ENCODE measurements at regions not wholly inside any gene's neighbourhood (a gene's known extent, or its start where the extent isn't known, plus 50 kb on each side); places are given as distances from the start of the nearest gene placed in this dataset.

DNA sequence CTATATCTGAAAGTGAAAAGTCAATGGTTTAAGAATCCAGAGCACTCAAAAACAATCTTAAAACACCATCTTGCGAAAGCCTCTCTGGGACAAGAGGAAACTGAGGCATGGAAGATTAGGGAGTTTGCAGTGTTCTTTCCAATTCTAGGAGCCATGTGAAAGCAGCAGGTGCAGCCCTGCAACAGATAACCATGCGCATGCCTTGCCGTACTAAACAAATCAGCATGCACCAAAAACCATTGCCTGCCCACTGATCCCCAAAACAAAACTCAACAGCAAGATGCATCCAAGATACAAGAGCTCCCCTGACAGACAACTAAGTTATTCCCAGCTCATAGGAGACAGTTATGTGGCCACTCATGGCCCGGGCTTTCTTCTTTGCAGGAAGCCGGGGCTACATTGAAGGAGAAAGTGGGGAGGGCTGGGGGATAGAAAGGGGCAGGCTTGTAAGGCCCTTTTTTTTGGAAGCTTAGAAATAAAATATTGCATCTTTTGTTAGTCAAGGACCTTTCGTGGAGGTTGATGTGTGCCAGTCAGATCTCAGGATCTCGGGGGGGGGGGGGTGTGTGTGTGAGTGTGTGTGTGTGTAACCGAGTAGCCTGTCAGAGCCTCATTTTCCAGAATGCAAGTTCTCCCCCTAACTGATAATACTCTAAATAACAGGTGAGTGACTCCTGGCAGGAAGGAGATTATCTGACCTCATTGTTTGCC lies 178.4 kb downstream of the MBOAT1 start:
- H3F3A ChIP-seq (ENCODE audit: control insufficient read depth, insufficient read depth), result no peaks in the 10 kb centered on the region
- no peak overlapping the region for H3K27ac ChIP-seq (ENCODE audit: low read depth, low read length)

DNA sequence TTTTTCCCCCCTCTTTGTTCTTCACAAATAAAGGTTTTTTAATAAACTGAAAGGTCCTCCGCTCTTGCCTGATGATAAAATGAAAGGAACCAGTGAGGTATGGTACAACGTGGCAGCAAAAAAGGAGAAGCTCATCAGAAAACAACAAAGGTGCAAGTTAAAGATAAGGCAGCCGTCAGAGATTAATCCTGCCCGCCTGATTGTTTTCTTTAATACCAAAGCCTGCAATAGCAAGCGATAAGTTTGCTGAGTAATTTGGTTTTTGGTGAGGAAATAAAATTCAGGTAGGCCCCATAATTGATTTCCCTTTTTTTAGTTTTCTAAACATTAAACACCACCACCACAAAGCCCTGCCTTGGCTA lies 177.9 kb downstream of the MBOAT1 start:
- Histone ChIP-seq H3K4me3 (ENCODE audit: low read length) (no peak overlapping the region), H3K79me2 (ENCODE audit: control insufficient read depth, low read length) (no peaks in the 10 kb centered on the region), H3K9me2 (replicated peaks; ENCODE audit: control insufficient read depth, low read length) (no peaks in the 10 kb centered on the region), H3K4me1 (ENCODE audit: control insufficient read depth, low read length) (no peaks in the 10 kb centered on the region), H3K9me3 (ENCODE audit: control insufficient read depth, insufficient read depth, low read length) (no peaks in the 10 kb centered on the region), H4K20me1 (ENCODE audit: control insufficient read depth, insufficient read depth, low read depth, low read length) (no peaks in the 10 kb centered on the region), H3K36me3 (ENCODE audit: control insufficient read depth, low read length) (no peaks in the 10 kb centered on the region), H3K27ac (ENCODE audit: low read depth, low read length) (no peak overlapping the region), H3F3A (ENCODE audit: control insufficient read depth, insufficient read depth) (no peaks in the 10 kb centered on the region), H3K27me3 (ENCODE audit: control insufficient read depth, low read length) (no peaks in the 10 kb centered on the region), H3K4me2 (ENCODE audit: low read length) (no peak overlapping the region)
- TF ChIP-seq, protein P1, sequence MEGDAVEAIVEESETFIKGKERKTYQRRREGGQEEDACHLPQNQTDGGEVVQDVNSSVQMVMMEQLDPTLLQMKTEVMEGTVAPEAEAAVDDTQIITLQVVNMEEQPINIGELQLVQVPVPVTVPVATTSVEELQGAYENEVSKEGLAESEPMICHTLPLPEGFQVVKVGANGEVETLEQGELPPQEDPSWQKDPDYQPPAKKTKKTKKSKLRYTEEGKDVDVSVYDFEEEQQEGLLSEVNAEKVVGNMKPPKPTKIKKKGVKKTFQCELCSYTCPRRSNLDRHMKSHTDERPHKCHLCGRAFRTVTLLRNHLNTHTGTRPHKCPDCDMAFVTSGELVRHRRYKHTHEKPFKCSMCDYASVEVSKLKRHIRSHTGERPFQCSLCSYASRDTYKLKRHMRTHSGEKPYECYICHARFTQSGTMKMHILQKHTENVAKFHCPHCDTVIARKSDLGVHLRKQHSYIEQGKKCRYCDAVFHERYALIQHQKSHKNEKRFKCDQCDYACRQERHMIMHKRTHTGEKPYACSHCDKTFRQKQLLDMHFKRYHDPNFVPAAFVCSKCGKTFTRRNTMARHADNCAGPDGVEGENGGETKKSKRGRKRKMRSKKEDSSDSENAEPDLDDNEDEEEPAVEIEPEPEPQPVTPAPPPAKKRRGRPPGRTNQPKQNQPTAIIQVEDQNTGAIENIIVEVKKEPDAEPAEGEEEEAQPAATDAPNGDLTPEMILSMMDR (IDR thresholded peaks at IDR 0.05; ENCODE audit: low read depth, low read length, poor library complexity, severe bottlenecking), result no peak
- TF ChIP-seq EZH2phosphoT487 (IDR thresholded peaks at IDR 0.05; ENCODE audit: borderline replicate concordance, low read length), result no peak

More for the DNA sequence above, 178.4 kb downstream of the MBOAT1 start:
- Histone ChIP-seq H3K4me3 (ENCODE audit: low read length) (no peak overlapping the region), H3K4me2 (ENCODE audit: low read length) (no peak overlapping the region), H3K36me3 (ENCODE audit: control insufficient read depth, low read length) (no peaks in the 10 kb centered on the region), H4K20me1 (ENCODE audit: control insufficient read depth, insufficient read depth, low read depth, low read length) (no peaks in the 10 kb centered on the region), H3K79me2 (ENCODE audit: control insufficient read depth, low read length) (no peaks in the 10 kb centered on the region), H3K27me3 (ENCODE audit: control insufficient read depth, low read length) (no peaks in the 10 kb centered on the region), H3K9me2 (replicated peaks; ENCODE audit: control insufficient read depth, low read length) (no peaks in the 10 kb centered on the region), H3K9me3 (ENCODE audit: control insufficient read depth, insufficient read depth, low read length) (no peaks in the 10 kb centered on the region), H3K4me1 (ENCODE audit: control insufficient read depth, low read length) (no peaks in the 10 kb centered on the region)
- TF ChIP-seq EZH2phosphoT487 (IDR thresholded peaks at IDR 0.05; ENCODE audit: borderline replicate concordance, low read length), result no peak
- TF ChIP-seq, protein P1 (IDR thresholded peaks at IDR 0.05; ENCODE audit: low read depth, low read length, poor library complexity, severe bottlenecking), result no peak

DNA sequence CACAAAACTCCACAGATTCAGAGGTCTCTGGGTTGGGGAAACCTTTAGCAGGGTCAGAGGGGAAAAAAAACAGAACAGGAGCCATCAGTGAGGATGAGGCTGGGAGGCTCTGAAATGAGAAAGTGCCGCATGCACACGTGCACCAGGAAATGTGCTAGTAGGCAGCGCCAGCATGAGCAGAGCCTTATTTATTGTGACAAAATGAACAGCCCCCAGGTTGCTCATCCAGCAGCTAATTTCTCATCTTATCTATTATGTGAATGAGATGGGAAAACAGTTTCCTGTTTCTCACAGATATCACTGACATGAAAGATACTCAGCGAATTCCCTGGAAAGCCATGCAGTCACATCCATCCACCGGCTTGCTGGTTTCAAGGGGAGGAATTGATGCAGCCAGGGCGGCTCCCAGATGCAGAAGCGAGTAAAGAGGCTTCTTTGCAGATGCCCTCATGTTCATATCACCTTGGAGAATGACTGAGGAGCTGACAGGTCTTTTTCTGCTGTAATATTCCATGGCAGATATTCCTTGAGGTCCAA lies 176.1 kb downstream of the MBOAT1 start:
- Histone ChIP-seq H3K79me2 (ENCODE audit: control insufficient read depth, low read length) (no peaks in the 10 kb centered on the region), H3F3A (ENCODE audit: control insufficient read depth, insufficient read depth) (no peaks in the 10 kb centered on the region), H3K36me3 (ENCODE audit: control insufficient read depth, low read length) (no peaks in the 10 kb centered on the region), H3K4me3 (ENCODE audit: low read length) (no peak overlapping the region), H3K9me2 (replicated peaks; ENCODE audit: control insufficient read depth, low read length) (no peaks in the 10 kb centered on the region), H3K27ac (ENCODE audit: low read depth, low read length) (no peak overlapping the region), H3K27me3 (ENCODE audit: control insufficient read depth, low read length) (no peaks in the 10 kb centered on the region), H3K4me2 (ENCODE audit: low read length) (no peak overlapping the region), H3K4me1 (ENCODE audit: control insufficient read depth, low read length) (no peaks in the 10 kb centered on the region), H4K20me1 (ENCODE audit: control insufficient read depth, insufficient read depth, low read depth, low read length) (no peaks in the 10 kb centered on the region), H3K9me3 (ENCODE audit: control insufficient read depth, insufficient read depth, low read length) (no peaks in the 10 kb centered on the region)
- TF ChIP-seq, protein P1 (IDR thresholded peaks at IDR 0.05; ENCODE audit: low read depth, low read length, poor library complexity, severe bottlenecking), result no peak
- TF ChIP-seq EZH2phosphoT487 (IDR thresholded peaks at IDR 0.05; ENCODE audit: borderline replicate concordance, low read length), result no peak

All from DOHH2 (cell line).